HepG2 (cell line): ENCODE measurements at regions not wholly inside any gene's neighbourhood (a gene's known extent, or its start where the extent isn't known, plus 50 kb on each side); places are given as distances from the start of the nearest gene placed in this dataset.

Experiments used
- SIX4 ChIP-seq: sonication (generic); formaldehyde crosslinking; IDR thresholded peaks from 2 replicates; pipeline ENCODE4 v1.4.0; 2020; ENCODE audit warnings: missing genetic modification reagents
- TF ChIP-seq, protein P1 (sequence below): sonication (generic); formaldehyde crosslinking; IDR thresholded peaks from 2 replicates; pipeline ENCODE4 v1.9.0; 2021; ENCODE audit warnings: missing genetic modification reagents, borderline replicate concordance
- TF ChIP-seq, protein P2 (sequence below): sonication (generic); formaldehyde crosslinking; IDR thresholded peaks from 2 replicates; pipeline ENCODE4 v1.5.1; 2020; ENCODE audit warnings: mild to moderate bottlenecking, missing genetic modification reagents, moderate library complexity
- TF ChIP-seq, protein P3 (sequence below), 2 experiments: fragments of 450-650 bp in 1 of 2; sonication (generic) in 1 of 2; formaldehyde crosslinking in 1 of 2; IDR thresholded peaks; 2 replicates each; pipeline versions ENCODE4 v1.6.1 to v1.8.0; 2016 to 2022; ENCODE audit warnings: antibody characterized with exemption in 1 of 2, mild to moderate bottlenecking in 1 of 2, missing genetic modification reagents in 1 of 2
- TF ChIP-seq, protein P4 (sequence below): sonication (generic); formaldehyde crosslinking; IDR thresholded peaks from 2 replicates; pipeline ENCODE4 v1.8.0; 2022; ENCODE audit warnings: mild to moderate bottlenecking, missing genetic modification reagents; ENCODE audit not compliant: insufficient replicate concordance

DNA sequence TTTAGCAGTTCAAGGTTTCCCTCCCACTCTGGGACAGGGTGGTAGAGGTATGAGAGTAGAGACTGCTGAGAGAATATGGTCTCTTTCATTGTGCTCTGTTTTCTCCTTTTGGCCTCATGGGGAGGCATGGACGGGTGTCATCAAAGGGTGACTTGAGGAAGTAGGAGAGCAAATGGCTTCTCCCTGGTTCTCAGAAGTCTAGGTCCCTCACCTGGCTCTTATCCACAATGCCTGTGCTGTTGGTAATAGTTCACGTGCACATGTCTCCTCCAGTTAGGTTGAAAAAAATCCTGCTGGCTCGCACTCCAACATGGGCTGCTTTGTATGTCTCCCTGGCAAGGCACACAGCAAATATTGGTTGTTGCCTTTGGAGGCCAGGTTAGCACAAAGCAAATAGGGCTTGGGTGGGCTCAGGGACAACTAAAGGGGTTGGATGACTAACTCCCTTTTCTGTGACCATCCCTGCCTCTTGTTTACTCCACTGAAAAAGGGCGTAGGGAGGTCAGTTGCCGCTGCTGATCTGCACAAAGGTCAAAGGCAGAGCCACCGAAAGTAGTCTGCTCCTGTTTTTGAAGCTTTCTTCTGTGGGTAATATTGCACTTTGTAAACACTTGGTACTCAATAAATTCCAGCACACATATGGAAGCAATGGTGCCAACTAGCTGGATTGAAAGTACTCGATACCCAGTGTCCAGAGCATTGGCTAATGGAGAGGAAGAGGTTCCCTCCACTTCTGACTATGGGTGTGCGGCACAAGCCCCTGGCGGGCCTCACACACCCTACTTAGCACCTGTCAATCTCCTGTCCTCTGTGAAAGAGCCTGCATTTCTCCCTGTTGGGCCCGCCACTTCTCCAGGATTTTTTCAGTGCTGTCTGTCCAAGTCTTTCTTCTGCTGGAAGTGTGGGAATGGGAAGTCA is 121.8 kb downstream of the SLC38A6 start (continued):
- TF ChIP-seq, protein P1, sequence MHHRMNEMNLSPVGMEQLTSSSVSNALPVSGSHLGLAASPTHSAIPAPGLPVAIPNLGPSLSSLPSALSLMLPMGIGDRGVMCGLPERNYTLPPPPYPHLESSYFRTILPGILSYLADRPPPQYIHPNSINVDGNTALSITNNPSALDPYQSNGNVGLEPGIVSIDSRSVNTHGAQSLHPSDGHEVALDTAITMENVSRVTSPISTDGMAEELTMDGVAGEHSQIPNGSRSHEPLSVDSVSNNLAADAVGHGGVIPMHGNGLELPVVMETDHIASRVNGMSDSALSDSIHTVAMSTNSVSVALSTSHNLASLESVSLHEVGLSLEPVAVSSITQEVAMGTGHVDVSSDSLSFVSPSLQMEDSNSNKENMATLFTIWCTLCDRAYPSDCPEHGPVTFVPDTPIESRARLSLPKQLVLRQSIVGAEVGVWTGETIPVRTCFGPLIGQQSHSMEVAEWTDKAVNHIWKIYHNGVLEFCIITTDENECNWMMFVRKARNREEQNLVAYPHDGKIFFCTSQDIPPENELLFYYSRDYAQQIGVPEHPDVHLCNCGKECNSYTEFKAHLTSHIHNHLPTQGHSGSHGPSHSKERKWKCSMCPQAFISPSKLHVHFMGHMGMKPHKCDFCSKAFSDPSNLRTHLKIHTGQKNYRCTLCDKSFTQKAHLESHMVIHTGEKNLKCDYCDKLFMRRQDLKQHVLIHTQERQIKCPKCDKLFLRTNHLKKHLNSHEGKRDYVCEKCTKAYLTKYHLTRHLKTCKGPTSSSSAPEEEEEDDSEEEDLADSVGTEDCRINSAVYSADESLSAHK (CRISPR knock-in tag): no peak
- TF ChIP-seq, protein P2, sequence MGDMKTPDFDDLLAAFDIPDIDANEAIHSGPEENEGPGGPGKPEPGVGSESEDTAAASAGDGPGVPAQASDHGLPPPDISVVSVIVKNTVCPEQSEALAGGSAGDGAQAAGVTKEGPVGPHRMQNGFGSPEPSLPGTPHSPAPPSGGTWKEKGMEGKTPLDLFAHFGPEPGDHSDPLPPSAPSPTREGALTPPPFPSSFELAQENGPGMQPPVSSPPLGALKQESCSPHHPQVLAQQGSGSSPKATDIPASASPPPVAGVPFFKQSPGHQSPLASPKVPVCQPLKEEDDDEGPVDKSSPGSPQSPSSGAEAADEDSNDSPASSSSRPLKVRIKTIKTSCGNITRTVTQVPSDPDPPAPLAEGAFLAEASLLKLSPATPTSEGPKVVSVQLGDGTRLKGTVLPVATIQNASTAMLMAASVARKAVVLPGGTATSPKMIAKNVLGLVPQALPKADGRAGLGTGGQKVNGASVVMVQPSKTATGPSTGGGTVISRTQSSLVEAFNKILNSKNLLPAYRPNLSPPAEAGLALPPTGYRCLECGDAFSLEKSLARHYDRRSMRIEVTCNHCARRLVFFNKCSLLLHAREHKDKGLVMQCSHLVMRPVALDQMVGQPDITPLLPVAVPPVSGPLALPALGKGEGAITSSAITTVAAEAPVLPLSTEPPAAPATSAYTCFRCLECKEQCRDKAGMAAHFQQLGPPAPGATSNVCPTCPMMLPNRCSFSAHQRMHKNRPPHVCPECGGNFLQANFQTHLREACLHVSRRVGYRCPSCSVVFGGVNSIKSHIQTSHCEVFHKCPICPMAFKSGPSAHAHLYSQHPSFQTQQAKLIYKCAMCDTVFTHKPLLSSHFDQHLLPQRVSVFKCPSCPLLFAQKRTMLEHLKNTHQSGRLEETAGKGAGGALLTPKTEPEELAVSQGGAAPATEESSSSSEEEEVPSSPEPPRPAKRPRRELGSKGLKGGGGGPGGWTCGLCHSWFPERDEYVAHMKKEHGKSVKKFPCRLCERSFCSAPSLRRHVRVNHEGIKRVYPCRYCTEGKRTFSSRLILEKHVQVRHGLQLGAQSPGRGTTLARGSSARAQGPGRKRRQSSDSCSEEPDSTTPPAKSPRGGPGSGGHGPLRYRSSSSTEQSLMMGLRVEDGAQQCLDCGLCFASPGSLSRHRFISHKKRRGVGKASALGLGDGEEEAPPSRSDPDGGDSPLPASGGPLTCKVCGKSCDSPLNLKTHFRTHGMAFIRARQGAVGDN (CRISPR knock-in tag): no peak; the same call in 1 of the 2 replicates
- TF ChIP-seq, protein P3, sequence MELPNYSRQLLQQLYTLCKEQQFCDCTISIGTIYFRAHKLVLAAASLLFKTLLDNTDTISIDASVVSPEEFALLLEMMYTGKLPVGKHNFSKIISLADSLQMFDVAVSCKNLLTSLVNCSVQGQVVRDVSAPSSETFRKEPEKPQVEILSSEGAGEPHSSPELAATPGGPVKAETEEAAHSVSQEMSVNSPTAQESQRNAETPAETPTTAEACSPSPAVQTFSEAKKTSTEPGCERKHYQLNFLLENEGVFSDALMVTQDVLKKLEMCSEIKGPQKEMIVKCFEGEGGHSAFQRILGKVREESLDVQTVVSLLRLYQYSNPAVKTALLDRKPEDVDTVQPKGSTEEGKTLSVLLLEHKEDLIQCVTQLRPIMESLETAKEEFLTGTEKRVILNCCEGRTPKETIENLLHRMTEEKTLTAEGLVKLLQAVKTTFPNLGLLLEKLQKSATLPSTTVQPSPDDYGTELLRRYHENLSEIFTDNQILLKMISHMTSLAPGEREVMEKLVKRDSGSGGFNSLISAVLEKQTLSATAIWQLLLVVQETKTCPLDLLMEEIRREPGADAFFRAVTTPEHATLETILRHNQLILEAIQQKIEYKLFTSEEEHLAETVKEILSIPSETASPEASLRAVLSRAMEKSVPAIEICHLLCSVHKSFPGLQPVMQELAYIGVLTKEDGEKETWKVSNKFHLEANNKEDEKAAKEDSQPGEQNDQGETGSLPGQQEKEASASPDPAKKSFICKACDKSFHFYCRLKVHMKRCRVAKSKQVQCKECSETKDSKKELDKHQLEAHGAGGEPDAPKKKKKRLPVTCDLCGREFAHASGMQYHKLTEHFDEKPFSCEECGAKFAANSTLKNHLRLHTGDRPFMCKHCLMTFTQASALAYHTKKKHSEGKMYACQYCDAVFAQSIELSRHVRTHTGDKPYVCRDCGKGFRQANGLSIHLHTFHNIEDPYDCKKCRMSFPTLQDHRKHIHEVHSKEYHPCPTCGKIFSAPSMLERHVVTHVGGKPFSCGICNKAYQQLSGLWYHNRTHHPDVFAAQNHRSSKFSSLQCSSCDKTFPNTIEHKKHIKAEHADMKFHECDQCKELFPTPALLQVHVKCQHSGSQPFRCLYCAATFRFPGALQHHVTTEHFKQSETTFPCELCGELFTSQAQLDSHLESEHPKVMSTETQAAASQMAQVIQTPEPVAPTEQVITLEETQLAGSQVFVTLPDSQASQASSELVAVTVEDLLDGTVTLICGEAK (IDR thresholded peaks at IDR 0.05): no peak
- TF ChIP-seq, protein P3 (CRISPR knock-in tag; IDR thresholded peaks at IDR 0.05): no peak; the same call in 1 of the 2 replicates
- TF ChIP-seq SIX4 (CRISPR knock-in tag): peak; percentile 69
- TF ChIP-seq, protein P4, sequence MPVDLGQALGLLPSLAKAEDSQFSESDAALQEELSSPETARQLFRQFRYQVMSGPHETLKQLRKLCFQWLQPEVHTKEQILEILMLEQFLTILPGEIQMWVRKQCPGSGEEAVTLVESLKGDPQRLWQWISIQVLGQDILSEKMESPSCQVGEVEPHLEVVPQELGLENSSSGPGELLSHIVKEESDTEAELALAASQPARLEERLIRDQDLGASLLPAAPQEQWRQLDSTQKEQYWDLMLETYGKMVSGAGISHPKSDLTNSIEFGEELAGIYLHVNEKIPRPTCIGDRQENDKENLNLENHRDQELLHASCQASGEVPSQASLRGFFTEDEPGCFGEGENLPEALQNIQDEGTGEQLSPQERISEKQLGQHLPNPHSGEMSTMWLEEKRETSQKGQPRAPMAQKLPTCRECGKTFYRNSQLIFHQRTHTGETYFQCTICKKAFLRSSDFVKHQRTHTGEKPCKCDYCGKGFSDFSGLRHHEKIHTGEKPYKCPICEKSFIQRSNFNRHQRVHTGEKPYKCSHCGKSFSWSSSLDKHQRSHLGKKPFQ: no peak
